Tibial nerve (tissue), 4 donors: ENCODE measurements at regions not wholly inside any gene's neighbourhood (a gene's known extent, or its start where the extent isn't known, plus 50 kb on each side); places are given as distances from the start of the nearest gene placed in this dataset.
"Not testable (repeated sequence)": the region's sequence is repeated elsewhere in the genome, so short reads cannot be mapped to it uniquely, and the experiment has no call there.

Experiments
- DNase-seq, 2 donors: peaks; one replicate each; pipeline ENCODE4 v3.0.0-alpha.2; 2019; ENCODE audit warnings: low spot score in 2 of 2
- H3K27ac ChIP-seq, 4 donors: fragments of 200-600 bp; sonication (generic) in 3 of 4; one replicate each; pipeline ENCODE4 v1.5.1; 2017 to 2019; ENCODE audit warnings: mild to moderate bottlenecking in 1 of 4
- H3K27me3 ChIP-seq, 2 donors: fragments of 200-600 bp; sonication (generic) in 1 of 2; one replicate each; pipeline versions ENCODE4 v1.5.1 to v1.6.0; 2017 to 2019
- H3K36me3 ChIP-seq, 3 donors: fragments of 200-600 bp; sonication (generic); one replicate each; pipeline ENCODE4 v1.5.1; 2018 to 2019
- H3K4me1 ChIP-seq, 4 donors: fragments of 200-600 bp; sonication (generic) in 3 of 4; one replicate each; pipeline ENCODE4 v1.5.1; 2017 to 2019
- H3K4me3 ChIP-seq, 4 donors: fragments of 200-600 bp; sonication (generic) in 3 of 4; one replicate each; pipeline ENCODE4 v1.5.1; 2017 to 2019; ENCODE audit warnings: mild to moderate bottlenecking in 1 of 4, moderate library complexity in 1 of 4
- H3K9me3 ChIP-seq, 4 donors: fragments of 200-600 bp; sonication (generic) in 3 of 4; one replicate each; pipeline ENCODE4 v1.5.1; 2017 to 2019
- CTCF ChIP-seq, 5 experiments: fragments of 200-600 bp in 3 of 5; fragments of 450-650 bp in 2 of 5; sonication (generic) in 3 of 5; IDR thresholded peaks; one replicate each; pipeline ENCODE4 v1.5.1; 2016 to 2019; ENCODE audit warnings: antibody characterized with exemption in 5 of 5, mild to moderate bottlenecking in 3 of 5, moderate library complexity in 2 of 5
- EP300 ChIP-seq, 2 donors: sonication (generic); formaldehyde crosslinking; IDR thresholded peaks; one replicate each; pipeline ENCODE4 v1.6.1; 2017; ENCODE audit warnings: antibody characterized with exemption in 2 of 2, mild to moderate bottlenecking in 1 of 2
- POLR2A ChIP-seq, 2 donors: fragments of 450-650 bp; IDR thresholded peaks; one replicate each; pipeline ENCODE4 v1.6.1; 2017; ENCODE audit warnings: antibody characterized with exemption in 2 of 2, mild to moderate bottlenecking in 2 of 2, moderate library complexity in 2 of 2
- WGBS, 2 donors: methylation state at CpG; one replicate each; pipeline ENCODE4 v1.1.5; 2018; 5-methylcytosine and 5-hydroxymethylcytosine counted together

GRCh38 chr12:46547421-46548354 is 175.1 kb upstream of the SLC38A2 start:
- no peaks in the 10 kb centered on the region for H3K27me3 ChIP-seq
- H3K36me3 ChIP-seq, result no peaks in the 10 kb centered on the region
- H3K4me3 ChIP-seq, result no peak overlapping the region
- peaks cover 0 to 6% (median 0%) of the 10 kb centered on the region in 4 donors for H3K4me1 ChIP-seq
- no peak for TF ChIP-seq POLR2A (IDR thresholded peaks at IDR 0.05)
- no peak for TF ChIP-seq CTCF (IDR thresholded peaks at IDR 0.05)
- no peak for TF ChIP-seq EP300 (IDR thresholded peaks at IDR 0.05)
- peaks cover 0 to 3% (median 0%) of the 10 kb centered on the region in 4 donors for H3K9me3 ChIP-seq
- 76 to 91% methylated on average over 1 of the region's 1 CpG for WGBS, 2 donors
- no peak for DNase-seq
- H3K27ac ChIP-seq, result no peak overlapping the region

- H3K4me3 ChIP-seq, result no peak overlapping the region
These were observed 174.2 kb upstream of the SLC38A2 start for GRCh38 chr12:46546634-46547273.

DNA sequence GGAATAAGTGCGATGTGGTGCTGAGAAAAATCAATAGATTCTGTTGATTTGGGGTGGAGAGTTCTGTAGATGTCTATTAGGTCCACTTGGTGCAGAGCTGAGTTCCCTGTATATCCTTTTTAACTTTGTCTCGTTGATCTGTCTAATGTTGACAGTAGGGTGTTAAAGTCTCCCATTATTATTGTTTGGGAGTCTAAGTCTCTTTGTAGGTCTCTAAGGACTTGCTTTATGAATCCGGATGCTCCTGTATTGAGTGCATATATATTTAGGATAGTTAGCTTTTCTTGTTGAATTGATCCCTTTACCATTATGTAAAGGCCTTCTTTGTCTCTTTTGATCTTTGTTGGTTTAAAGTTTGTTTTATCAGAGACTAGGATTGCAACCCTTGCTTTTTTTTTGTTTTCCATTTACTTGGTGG is 170.8 kb upstream of the SLC38A2 start:
- H3K27me3 ChIP-seq, H3K9me3 ChIP-seq, H3K4me3 ChIP-seq, H3K27ac ChIP-seq, DNase-seq, H3K36me3 ChIP-seq, H3K4me1 ChIP-seq: not testable (repeated sequence)
- 89% methylated on average over 3 of the region's 3 CpGs for WGBS, 2 donors

More at GRCh38 chr12:46546634-46547273, 174.2 kb upstream of the SLC38A2 start:
- 66 to 77% methylated on average over 2 of the region's 2 CpGs for WGBS, 2 donors
- no peak for DNase-seq
- Histone ChIP-seq H3K27me3 (no peaks in the 10 kb centered on the region), H3K4me1 (peaks cover 0 to 6% (median 0%) of the 10 kb centered on the region in 4 donors), H3K9me3 (peaks cover 0 to 3% (median 0%) of the 10 kb centered on the region in 4 donors), H3K36me3 (no peaks in the 10 kb centered on the region), H3K27ac (no peak overlapping the region)
- TF ChIP-seq CTCF (IDR thresholded peaks at IDR 0.05) (no peak), POLR2A (IDR thresholded peaks at IDR 0.05) (no peak), EP300 (IDR thresholded peaks at IDR 0.05) (no peak)

DNA sequence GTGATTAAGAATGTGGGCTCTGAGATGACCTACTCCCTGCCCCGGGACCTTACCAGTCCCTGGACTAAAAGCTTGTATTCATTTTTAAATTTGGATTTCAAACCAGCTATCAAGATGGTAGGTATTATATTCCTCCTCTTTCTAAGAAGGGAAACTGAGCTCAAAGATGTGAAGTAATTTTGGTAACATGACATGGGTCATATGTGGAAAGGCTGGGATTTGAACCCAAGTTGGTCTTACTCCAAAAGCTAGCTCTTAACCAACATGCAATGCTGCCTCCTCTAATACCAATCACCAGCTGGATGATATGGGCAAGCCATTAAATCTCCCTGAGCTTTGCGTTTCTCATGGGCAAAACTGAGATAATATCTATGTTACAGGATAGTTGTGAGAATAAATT is 166.4 kb upstream of the SLC38A2 start:
- H3K27me3 ChIP-seq, result no peaks in the 10 kb centered on the region
- TF ChIP-seq CTCF (IDR thresholded peaks at IDR 0.05) (no peak), EP300 (IDR thresholded peaks at IDR 0.05) (no peak), POLR2A (IDR thresholded peaks at IDR 0.05) (no peak)
- 58 to 66% methylated on average over 2 of the region's 2 CpGs for WGBS, 2 donors
- no peak for DNase-seq
- H3K27ac ChIP-seq, result no peak overlapping the region
- H3K4me3 ChIP-seq, result no peak overlapping the region
- H3K9me3 ChIP-seq, result no peaks in the 10 kb centered on the region
- H3K4me1 ChIP-seq, result peaks cover 0 to 11% (median 0%) of the 10 kb centered on the region in 4 donors
- H3K36me3 ChIP-seq, result no peaks in the 10 kb centered on the region

DNA sequence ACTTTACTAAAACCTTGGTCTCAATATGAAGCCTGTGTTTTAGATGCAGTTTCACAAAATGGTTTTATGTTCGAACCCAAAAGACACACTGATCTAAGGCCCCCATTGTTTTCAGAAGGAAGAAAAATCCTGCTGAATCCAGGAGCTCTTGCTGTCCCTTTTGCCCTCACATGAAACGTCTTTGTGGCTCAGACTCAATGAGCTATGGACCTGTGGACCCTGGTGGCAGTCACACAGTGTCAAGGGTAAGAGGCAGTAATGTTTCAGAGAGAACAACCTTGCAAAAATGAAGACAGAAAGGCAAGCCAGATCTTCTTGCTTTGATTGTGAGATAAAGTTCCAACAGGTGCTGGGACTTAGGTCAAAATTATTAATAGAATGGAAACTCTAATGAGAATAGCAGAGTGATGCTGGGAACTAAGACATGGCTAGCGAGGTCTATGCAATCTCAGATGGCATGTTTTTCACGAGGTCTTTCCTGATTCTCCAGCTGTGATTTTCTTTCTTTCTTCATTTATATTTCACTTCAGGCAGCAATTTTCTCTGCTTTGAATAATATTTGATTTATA is 164.9 kb upstream of the SLC38A2 start:
- DNase-seq, result no peak
- WGBS, 2 donors, result 68% methylated on average over 4 of the region's 4 CpGs
- no peak for TF ChIP-seq CTCF (IDR thresholded peaks at IDR 0.05)
- TF ChIP-seq EP300 (IDR thresholded peaks at IDR 0.05), result no peak
- no peak for TF ChIP-seq POLR2A (IDR thresholded peaks at IDR 0.05)
- Histone ChIP-seq H3K27me3 (no peaks in the 10 kb centered on the region), H3K4me3 (no peak overlapping the region), H3K27ac (no peak overlapping the region), H3K4me1 (peaks cover 0 to 17% (median 0%) of the 10 kb centered on the region in 4 donors), H3K36me3 (no peaks in the 10 kb centered on the region), H3K9me3 (no peaks in the 10 kb centered on the region)

DNA sequence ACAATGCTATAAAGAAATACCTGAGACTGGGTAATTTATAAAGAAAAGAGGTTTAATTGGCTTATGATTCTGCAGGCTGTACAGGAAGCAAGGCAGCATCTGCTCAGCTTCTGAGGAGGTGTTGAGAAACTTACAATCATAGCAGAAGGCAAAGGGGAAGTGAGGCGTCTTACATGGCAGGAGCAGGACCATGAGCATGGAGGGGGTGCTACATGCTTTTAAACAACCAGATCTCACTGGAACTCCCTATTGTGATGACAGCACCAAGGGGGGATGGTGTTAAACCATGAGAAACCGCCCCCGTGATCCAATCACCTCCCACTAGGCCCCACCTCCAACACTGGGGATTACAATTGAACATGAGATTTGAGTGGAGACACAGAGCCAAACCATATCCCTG is 163.7 kb upstream of the SLC38A2 start:
- not testable (repeated sequence) for H3K27ac ChIP-seq, DNase-seq, H3K27me3 ChIP-seq, H3K9me3 ChIP-seq, H3K36me3 ChIP-seq, H3K4me3 ChIP-seq
- WGBS, 2 donors, result 87 to 88% methylated on average over 3 of the region's 3 CpGs
- peaks cover 0 to 17% (median 0%) of the 10 kb centered on the region in 4 donors for H3K4me1 ChIP-seq
